ENCODE measurements at regions not wholly inside any gene's neighbourhood (a gene's known extent, or its start where the extent isn't known, plus 50 kb on each side); places are given as distances from the start of the nearest gene placed in this dataset.

GRCh38 chr7:77469927-77470326 lies 53.8 kb upstream of the GSAP start:
- no peak overlapping the region for H3K4me3 ChIP-seq (ENCODE audit: low read length in 2 of 2)
- 91 to 94% methylated on average over 1 of the region's 1 CpG for WGBS, 2 donors
- no peaks in the 10 kb centered on the region for H3K9me3 ChIP-seq (ENCODE audit: control insufficient read depth, low read length)
- intact Hi-C loops (cut with DNase I) = no loop called here
- ATAC-seq (ENCODE audit: low FRiP score) = no peak
- H3K36me3 ChIP-seq (ENCODE audit: control insufficient read depth in 1 of 2, insufficient read depth in 2 of 2, low read length in 1 of 2) = no peaks in the 10 kb centered on the region
- no peaks in the 10 kb centered on the region for H3K27me3 ChIP-seq (ENCODE audit: control insufficient read depth in 1 of 2, insufficient read depth in 2 of 2, low read length in 1 of 2)
- no peaks in the 10 kb centered on the region for H3K4me1 ChIP-seq (ENCODE audit: control insufficient read depth in 1 of 2, insufficient read depth in 2 of 2, low read length in 2 of 2)
- no peak for DNase-seq
- no peak overlapping the region for H3K27ac ChIP-seq (ENCODE audit: low read depth in 1 of 2, low read length in 2 of 2)

GRCh38 chr7:77467408-77467807 lies 51.3 kb upstream of the GSAP start:
- Histone ChIP-seq H3K4me3 (ENCODE audit: low read length in 2 of 2) (no peak overlapping the region), H3K9me3 (ENCODE audit: control insufficient read depth, low read length) (no peaks in the 10 kb centered on the region), H3K27me3 (ENCODE audit: control insufficient read depth in 1 of 2, insufficient read depth in 2 of 2, low read length in 1 of 2) (no peaks in the 10 kb centered on the region), H3K36me3 (ENCODE audit: control insufficient read depth in 1 of 2, insufficient read depth in 2 of 2, low read length in 1 of 2) (no peaks in the 10 kb centered on the region), H3K27ac (ENCODE audit: low read depth in 1 of 2, low read length in 2 of 2) (no peak overlapping the region), H3K4me1 (ENCODE audit: control insufficient read depth in 1 of 2, insufficient read depth in 2 of 2, low read length in 2 of 2) (no peaks in the 10 kb centered on the region)
- 58 to 64% methylated on average over 3 of the region's 3 CpGs for WGBS, 2 donors
- ATAC-seq (ENCODE audit: low FRiP score) = no peak
- peak in 1 of 2 donors; percentile 62 for DNase-seq
- intact Hi-C loops (cut with DNase I) = no loop called here

GRCh38 chr7:77466450-77466849 lies 50.3 kb upstream of the GSAP start:
- Histone ChIP-seq H3K36me3 (ENCODE audit: control insufficient read depth in 1 of 2, insufficient read depth in 2 of 2, low read length in 1 of 2) (no peaks in the 10 kb centered on the region), H3K4me1 (ENCODE audit: control insufficient read depth in 1 of 2, insufficient read depth in 2 of 2, low read length in 2 of 2) (no peaks in the 10 kb centered on the region), H3K27me3 (ENCODE audit: control insufficient read depth in 1 of 2, insufficient read depth in 2 of 2, low read length in 1 of 2) (no peaks in the 10 kb centered on the region), H3K4me3 (ENCODE audit: low read length in 2 of 2) (no peak overlapping the region), H3K9me3 (ENCODE audit: control insufficient read depth, low read length) (no peaks in the 10 kb centered on the region), H3K27ac (ENCODE audit: low read depth in 1 of 2, low read length in 2 of 2) (no peak overlapping the region)
- intact Hi-C loops (cut with DNase I) = no loop called here
- ATAC-seq (ENCODE audit: low FRiP score) (no peak), DNase-seq (no peak)
- WGBS, 2 donors = 88 to 97% methylated on average over 1 of the region's 1 CpG

Measured in aorta (tissue), 5 donors.